ENCODE measurements at regions not wholly inside any gene's neighbourhood (a gene's known extent, or its start where the extent isn't known, plus 50 kb on each side); places are given as distances from the start of the nearest gene placed in this dataset.
"Not testable (repeated sequence)": the region's sequence is repeated elsewhere in the genome, so short reads cannot be mapped to it uniquely, and the experiment has no call there.

GRCh38 chr16:33643270-33643669 lies 183.9 kb downstream of the TP53TG3F start:
- TF ChIP-seq, protein P1, sequence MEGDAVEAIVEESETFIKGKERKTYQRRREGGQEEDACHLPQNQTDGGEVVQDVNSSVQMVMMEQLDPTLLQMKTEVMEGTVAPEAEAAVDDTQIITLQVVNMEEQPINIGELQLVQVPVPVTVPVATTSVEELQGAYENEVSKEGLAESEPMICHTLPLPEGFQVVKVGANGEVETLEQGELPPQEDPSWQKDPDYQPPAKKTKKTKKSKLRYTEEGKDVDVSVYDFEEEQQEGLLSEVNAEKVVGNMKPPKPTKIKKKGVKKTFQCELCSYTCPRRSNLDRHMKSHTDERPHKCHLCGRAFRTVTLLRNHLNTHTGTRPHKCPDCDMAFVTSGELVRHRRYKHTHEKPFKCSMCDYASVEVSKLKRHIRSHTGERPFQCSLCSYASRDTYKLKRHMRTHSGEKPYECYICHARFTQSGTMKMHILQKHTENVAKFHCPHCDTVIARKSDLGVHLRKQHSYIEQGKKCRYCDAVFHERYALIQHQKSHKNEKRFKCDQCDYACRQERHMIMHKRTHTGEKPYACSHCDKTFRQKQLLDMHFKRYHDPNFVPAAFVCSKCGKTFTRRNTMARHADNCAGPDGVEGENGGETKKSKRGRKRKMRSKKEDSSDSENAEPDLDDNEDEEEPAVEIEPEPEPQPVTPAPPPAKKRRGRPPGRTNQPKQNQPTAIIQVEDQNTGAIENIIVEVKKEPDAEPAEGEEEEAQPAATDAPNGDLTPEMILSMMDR (conservative IDR thresholded peaks at IDR 0.05) = not testable (repeated sequence)
- TF ChIP-seq EZH2 (IDR thresholded peaks at IDR 0.05; ENCODE audit: low read depth) = not testable (repeated sequence)
